Endothelial cell of umbilical vein (primary cell): ENCODE measurements at regions not wholly inside any gene's neighbourhood (a gene's known extent, or its start where the extent isn't known, plus 50 kb on each side); places are given as distances from the start of the nearest gene placed in this dataset.

Experiments
- BruUV-seq: library from RNA; stranded (reverse); fragments of 400-500 nt; replicated peaks from 2 replicates; lab custom pipeline; 2021; lab: Mats Ljungman, UMichigan
- CTCF ChIA-PET: fragments of 300-600, 350-600 bp; sonication (Branson Sonifier 250); formaldehyde crosslinking; loops from one replicate; lab custom pipeline; 2021; ENCODE audit warnings: antibody characterized with exemption, inconsistent platforms; lab: Charles Lee
- POLR2A ChIA-PET: fragments of 300-600, 350-600 bp; sonication (Branson Sonifier 250); formaldehyde crosslinking; loops from one replicate; lab custom pipeline; 2021; ENCODE audit warnings: antibody characterized with exemption, inconsistent platforms; lab: Charles Lee
- DNase-seq: peaks from one replicate; pipeline ENCODE4 v3.0.0-alpha.2; 2011; ENCODE audit warnings: low read depth, low spot score
- FAIRE-seq: peaks from 2 replicates; lab custom pipeline; 2011; peaks lifted over from hg19 to GRCh38; lab: Jason Lieb, UNC
- H2AFZ ChIP-seq: 2 replicates; pipeline ENCODE4 v1.6.0; 2012; ENCODE audit warnings: low read depth, low read length, control low read depth, inconsistent platforms
- H3K27ac ChIP-seq: 2 replicates; pipeline ENCODE4 v1.5.1; 2011; ENCODE audit warnings: low read depth, mild to moderate bottlenecking, control low read depth, low read length, moderate library complexity; ENCODE audit not compliant: insufficient read depth
- H3K27me3 ChIP-seq, 2 experiments: 2 replicates each; pipeline versions ENCODE4 v1.6.0 to v1.6.1; 2011; ENCODE audit warnings: low read length in 2 of 2, mixed read lengths in 1 of 2; ENCODE audit not compliant: control insufficient read depth in 2 of 2, insufficient read depth in 2 of 2
- H3K36me3 ChIP-seq, 2 experiments: 2 replicates in 1 of 2; 3 replicates in 1 of 2; pipeline ENCODE4 v1.5.1; 2011; ENCODE audit warnings: low read length in 2 of 2, mild to moderate bottlenecking in 1 of 2, moderate library complexity in 1 of 2; ENCODE audit not compliant: control insufficient read depth in 2 of 2, insufficient read depth in 2 of 2; ENCODE audit errors: extremely low read depth in 1 of 2
- H3K4me1 ChIP-seq: 3 replicates; pipeline ENCODE4 v1.5.1; 2011; ENCODE audit warnings: mild to moderate bottlenecking, low read length; ENCODE audit not compliant: control insufficient read depth, insufficient read depth; ENCODE audit errors: extremely low read depth
- H3K4me2 ChIP-seq: 2 replicates; pipeline ENCODE4 v1.6.1; 2011; ENCODE audit warnings: low read length, control low read depth, mixed read lengths; ENCODE audit not compliant: insufficient read depth
- H3K4me3 ChIP-seq, 3 experiments: fragments of 200-600 bp in 1 of 3; sonication (generic), shearing (Covaris generic) in 1 of 3; replicated peaks in 1 of 3; 2 replicates each; pipeline ENCODE4 v1.5.1; 2011 to 2016; ENCODE audit warnings: control low read depth in 3 of 3, low read length in 3 of 3, mild to moderate bottlenecking in 2 of 3, inconsistent platforms in 1 of 3, low read depth in 1 of 3, moderate library complexity in 1 of 3; ENCODE audit not compliant: insufficient read depth in 1 of 3
- H3K79me2 ChIP-seq: 2 replicates; pipeline ENCODE4 v1.6.0; 2012; ENCODE audit warnings: low read length, inconsistent platforms; ENCODE audit not compliant: control insufficient read depth, insufficient read depth
- H3K9ac ChIP-seq: replicated peaks from 2 replicates; pipeline ENCODE3; 2011; ENCODE audit warnings: low read length, control low read depth; ENCODE audit not compliant: insufficient read depth; ENCODE audit errors: extremely low read depth
- H3K9me1 ChIP-seq: replicated peaks from 3 replicates; pipeline ENCODE4 v1.6.0; 2011; ENCODE audit warnings: mild to moderate bottlenecking, low read length; ENCODE audit not compliant: control insufficient read depth, insufficient read depth; ENCODE audit errors: extremely low read depth
- H3K9me3 ChIP-seq: replicated peaks from 2 replicates; pipeline ENCODE4 v1.5.1; 2012; ENCODE audit warnings: low read length, inconsistent platforms; ENCODE audit not compliant: control insufficient read depth, insufficient read depth
- H4K20me1 ChIP-seq: replicated peaks from 2 replicates; pipeline ENCODE3; 2011; ENCODE audit warnings: mild to moderate bottlenecking, low read length; ENCODE audit not compliant: control insufficient read depth, insufficient read depth; ENCODE audit errors: extremely low read depth
- EZH2 ChIP-seq: IDR thresholded peaks from 2 replicates; pipeline ENCODE4 v1.6.1; 2012; ENCODE audit warnings: borderline replicate concordance, low read depth, mild to moderate bottlenecking, moderate library complexity, low read length, inconsistent platforms; ENCODE audit not compliant: severe bottlenecking
- GATA2 ChIP-seq: IDR thresholded peaks from 2 replicates; pipeline ENCODE4 v1.7.0; 2011; ENCODE audit warnings: low read depth, mild to moderate bottlenecking, moderate library complexity, mixed read lengths, low read length; ENCODE audit not compliant: insufficient read length, insufficient read depth
- JUN ChIP-seq: IDR thresholded peaks from 2 replicates; pipeline ENCODE4 v1.6.1; 2011; ENCODE audit warnings: borderline replicate concordance, low read depth; ENCODE audit not compliant: insufficient read length, insufficient read depth
- POLR2AphosphoS5 ChIP-seq: IDR thresholded peaks from 2 replicates; pipeline ENCODE4 v1.6.1; 2012; ENCODE audit warnings: low read depth, mild to moderate bottlenecking, control low read depth, low read length, moderate library complexity; ENCODE audit not compliant: insufficient read depth
- dilution Hi-C: fragments of 300-500 bp; cut with MboI; formaldehyde crosslinking; loops from one replicate; pipeline ENCODE4 v1.15.0; 2019; ENCODE audit warnings: low sequenced_read_pairs; ENCODE audit not compliant: extremely low pct_ligation_motif_present
- intact Hi-C: fragments of 100-400 bp; cut with micrococcal nuclease; formaldehyde crosslinking; loops from one replicate; pipeline ENCODE4 v1.10.0; 2022
- TF ChIP-seq, protein P1 (sequence below): IDR thresholded peaks from 2 replicates; pipeline ENCODE4 v1.6.1; 2011; ENCODE audit not compliant: insufficient read depth, insufficient read length
- TF ChIP-seq, protein P2 (sequence below), 2 donors: IDR thresholded peaks; 1 replicate in 1 of 2; 2 replicates in 1 of 2; pipeline ENCODE4 v1.5.1; 2011; ENCODE audit warnings: low read length in 2 of 2, mild to moderate bottlenecking in 2 of 2, moderate library complexity in 2 of 2, control low read depth in 1 of 2, inconsistent platforms in 1 of 2, low read depth in 1 of 2; ENCODE audit not compliant: insufficient read depth in 1 of 2; ENCODE audit errors: extremely low read depth in 1 of 2

DNA sequence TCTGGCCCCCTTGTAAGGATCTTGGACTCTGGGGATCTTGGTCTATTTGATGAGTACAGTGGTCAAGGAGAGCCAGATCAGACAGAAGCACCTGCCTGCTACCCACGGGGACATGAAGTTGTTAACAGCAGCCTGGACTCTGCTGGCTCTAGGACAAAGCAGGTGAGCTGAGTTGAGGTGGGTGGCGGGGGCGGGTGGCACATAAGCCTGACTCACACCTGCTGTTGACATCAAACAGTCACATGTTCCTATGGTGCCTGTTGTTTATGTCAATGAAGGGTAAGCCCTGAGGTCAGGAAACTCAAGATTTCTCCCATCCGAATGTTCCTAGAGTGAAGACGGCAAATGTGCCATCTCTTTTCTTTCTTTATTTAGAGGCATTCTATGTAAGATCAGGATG lies 50.1 kb upstream of the CLNK start:
- TF ChIP-seq, protein P1, sequence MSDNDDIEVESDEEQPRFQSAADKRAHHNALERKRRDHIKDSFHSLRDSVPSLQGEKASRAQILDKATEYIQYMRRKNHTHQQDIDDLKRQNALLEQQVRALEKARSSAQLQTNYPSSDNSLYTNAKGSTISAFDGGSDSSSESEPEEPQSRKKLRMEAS: no peak
- TF ChIP-seq, protein P2, sequence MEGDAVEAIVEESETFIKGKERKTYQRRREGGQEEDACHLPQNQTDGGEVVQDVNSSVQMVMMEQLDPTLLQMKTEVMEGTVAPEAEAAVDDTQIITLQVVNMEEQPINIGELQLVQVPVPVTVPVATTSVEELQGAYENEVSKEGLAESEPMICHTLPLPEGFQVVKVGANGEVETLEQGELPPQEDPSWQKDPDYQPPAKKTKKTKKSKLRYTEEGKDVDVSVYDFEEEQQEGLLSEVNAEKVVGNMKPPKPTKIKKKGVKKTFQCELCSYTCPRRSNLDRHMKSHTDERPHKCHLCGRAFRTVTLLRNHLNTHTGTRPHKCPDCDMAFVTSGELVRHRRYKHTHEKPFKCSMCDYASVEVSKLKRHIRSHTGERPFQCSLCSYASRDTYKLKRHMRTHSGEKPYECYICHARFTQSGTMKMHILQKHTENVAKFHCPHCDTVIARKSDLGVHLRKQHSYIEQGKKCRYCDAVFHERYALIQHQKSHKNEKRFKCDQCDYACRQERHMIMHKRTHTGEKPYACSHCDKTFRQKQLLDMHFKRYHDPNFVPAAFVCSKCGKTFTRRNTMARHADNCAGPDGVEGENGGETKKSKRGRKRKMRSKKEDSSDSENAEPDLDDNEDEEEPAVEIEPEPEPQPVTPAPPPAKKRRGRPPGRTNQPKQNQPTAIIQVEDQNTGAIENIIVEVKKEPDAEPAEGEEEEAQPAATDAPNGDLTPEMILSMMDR (IDR thresholded peaks at IDR 0.05; ENCODE audit: extremely low read depth in 1 of 2, insufficient read depth in 1 of 2, low read depth in 1 of 2, low read length in 2 of 2): no peak
- TF ChIP-seq POLR2AphosphoS5: no peak
- no peak for TF ChIP-seq JUN
- TF ChIP-seq EZH2: no peak
- TF ChIP-seq GATA2: no peak
- Histone ChIP-seq H3K9ac (no peak overlapping the region), H3K9me1 (no peaks in the 10 kb centered on the region), H4K20me1 (no peaks in the 10 kb centered on the region), H3K4me1 (no peaks in the 10 kb centered on the region), H3K9me3 (no peaks in the 10 kb centered on the region), H3K4me2 (no peak overlapping the region), H3K4me3 (no peak overlapping the region), H3K27ac (no peak overlapping the region), H3K27me3 (no peaks in the 10 kb centered on the region), H3K79me2 (no peaks in the 10 kb centered on the region), H3K36me3 (no peaks in the 10 kb centered on the region), H2AFZ (no peak overlapping the region)
- CTCF ChIA-PET: no interaction called here
- FAIRE-seq (no peak), DNase-seq (no peak)
- no TSS peak for BruUV-seq
- intact Hi-C loops: no loop called here
- dilution Hi-C loops: no loop called here
- POLR2A ChIA-PET: no interaction called here
